T47D (cell line): ENCODE measurements at regions not wholly inside any gene's neighbourhood (a gene's known extent, or its start where the extent isn't known, plus 50 kb on each side); places are given as distances from the start of the nearest gene placed in this dataset.

Source experiments
- DNase-seq, 2 experiments: peaks; one replicate each; pipeline versions ENCODE4 v3.0.0 to v3.0.0-alpha.2; 2011 to 2012; ENCODE audit warnings: low read depth in 1 of 2, low spot score in 1 of 2
- JUND ChIP-seq: IDR thresholded peaks from 2 replicates; pipeline ENCODE4 v1.6.1; 2012; ENCODE audit warnings: low read depth
- in situ Hi-C: cut with HindIII; loops from 2 replicates; pipeline ENCODE4 v1.10.0; 2016; ENCODE audit warnings: low sequenced_read_pairs, low pct_unique_long_range_greater_than_20kb

DNA sequence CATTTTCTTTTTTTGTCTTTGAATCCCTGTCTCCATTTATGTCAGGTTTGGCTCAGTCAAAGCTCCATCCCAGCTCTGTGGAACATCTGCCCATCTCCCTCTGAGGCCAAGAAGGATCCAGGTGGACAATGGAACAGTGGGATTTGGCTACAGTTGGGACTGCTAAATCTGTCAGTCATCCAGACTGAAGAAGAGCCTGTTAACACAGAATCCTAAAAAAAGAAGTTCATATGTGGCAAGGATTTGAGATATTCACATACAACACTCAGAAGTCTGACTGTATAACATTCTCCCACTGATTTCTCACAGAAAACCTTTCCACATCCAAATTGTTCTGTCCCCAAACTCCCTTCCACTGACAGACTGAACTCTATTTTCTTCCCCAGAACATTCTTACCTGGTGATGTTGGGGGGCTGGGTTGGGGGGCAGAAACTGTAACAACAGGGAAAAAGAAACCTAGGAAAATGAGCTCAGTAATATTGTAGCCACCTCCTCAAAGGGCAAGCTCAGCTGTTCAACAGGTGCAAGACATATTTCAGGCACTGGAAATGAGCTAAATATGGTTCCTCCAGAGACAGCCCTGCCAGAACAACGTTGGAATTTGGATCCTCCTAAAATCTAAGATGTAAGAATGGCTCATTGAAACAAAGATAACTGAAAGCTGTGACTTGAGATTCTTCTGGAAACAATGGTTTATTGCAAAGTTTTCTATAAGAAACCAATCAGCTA is 301.5 kb upstream of the CDH5 start:
- in situ Hi-C loops: no loop called here
- no peak for TF ChIP-seq JUND
- no peak for DNase-seq

DNA sequence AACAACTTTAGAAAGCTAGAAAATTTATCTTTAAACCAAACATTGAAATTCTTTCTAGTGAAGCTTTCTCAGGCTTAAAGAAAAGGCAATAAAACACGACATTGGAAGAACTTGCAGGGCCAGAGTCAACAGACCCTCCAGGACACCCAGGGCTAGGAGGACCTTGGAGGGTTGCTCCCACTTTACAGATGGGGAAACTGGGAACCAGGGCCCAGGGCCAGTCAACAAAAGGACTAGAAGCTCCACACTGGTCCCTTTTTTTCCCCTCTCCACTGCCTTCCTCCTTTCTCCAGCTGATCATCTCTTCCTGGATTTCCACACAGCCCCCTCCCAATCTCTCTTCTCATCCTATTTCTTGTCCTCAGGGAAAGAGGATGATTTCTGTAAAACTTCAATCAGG is 307.7 kb upstream of the CDH5 start:
- in situ Hi-C loops: no loop called here
- DNase-seq: no peak
- no peak for TF ChIP-seq JUND

DNA sequence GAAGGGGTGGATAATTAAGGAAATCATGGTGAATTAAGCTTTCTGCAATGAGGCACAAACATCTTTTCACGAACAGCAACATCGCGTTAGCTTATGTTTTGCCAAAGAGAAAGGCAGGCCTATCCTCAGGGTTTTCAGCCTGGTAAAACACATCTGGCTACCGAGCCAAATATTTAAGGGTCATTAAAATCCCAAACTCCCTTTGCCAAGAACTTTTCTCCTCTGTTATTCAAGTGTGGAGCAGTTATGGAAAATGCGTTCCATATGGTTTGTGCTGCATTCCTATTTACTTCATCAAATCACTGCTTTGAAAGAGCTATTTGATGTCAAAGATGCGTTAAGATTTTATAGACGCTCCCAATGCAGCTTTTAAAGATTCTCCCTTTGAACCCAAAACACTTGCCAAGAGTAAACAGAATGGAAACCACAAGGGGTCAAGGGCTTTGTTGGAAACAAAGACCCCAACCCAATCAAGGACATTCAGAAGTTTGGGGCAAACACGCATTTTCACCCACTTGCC is 308.3 kb upstream of the CDH5 start:
- in situ Hi-C loops: no loop called here
- no peak for DNase-seq
- TF ChIP-seq JUND: no peak

DNA sequence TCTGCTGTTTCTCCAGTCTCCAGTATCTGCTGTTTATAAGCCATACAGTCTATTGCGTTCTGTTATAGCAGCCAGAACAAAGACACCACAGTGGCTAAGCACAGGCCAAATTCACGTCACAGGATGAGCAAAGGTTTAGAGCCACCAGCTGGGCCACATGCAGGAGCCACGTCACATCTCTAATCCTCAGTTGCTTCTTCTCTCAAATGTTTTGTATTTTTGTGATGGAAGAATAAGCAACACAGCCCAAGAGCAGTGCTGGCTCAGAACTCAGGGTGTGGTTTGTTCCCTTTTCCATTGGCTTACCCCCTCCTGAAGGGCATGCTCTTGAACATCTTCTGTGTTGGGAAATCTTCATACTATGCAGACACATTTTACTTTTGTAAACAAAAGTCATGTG is 309.4 kb upstream of the CDH5 start:
- TF ChIP-seq JUND: no peak
- DNase-seq: no peak
- in situ Hi-C loops: no loop called here

DNA sequence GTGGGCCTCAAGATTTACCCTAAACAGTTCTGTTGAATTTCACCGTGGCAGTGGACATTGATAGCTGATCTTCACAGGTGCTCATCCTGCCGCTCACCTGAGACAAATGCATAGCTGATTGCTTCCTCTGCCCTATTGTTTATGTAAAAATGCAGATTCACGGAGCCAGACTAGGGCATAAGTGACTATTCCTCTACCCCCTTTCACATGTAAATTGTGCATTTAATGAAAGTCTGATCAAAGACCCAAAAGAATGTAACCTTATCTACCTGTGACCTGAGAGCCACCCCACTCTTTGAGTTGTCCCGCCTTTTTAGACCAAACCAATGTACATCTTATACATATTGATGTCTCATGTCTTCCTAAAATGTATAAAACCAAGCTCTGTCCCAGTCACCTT is 312.4 kb upstream of the CDH5 start:
- no peak for TF ChIP-seq JUND
- in situ Hi-C loops: no loop called here
- DNase-seq: no peak

DNA sequence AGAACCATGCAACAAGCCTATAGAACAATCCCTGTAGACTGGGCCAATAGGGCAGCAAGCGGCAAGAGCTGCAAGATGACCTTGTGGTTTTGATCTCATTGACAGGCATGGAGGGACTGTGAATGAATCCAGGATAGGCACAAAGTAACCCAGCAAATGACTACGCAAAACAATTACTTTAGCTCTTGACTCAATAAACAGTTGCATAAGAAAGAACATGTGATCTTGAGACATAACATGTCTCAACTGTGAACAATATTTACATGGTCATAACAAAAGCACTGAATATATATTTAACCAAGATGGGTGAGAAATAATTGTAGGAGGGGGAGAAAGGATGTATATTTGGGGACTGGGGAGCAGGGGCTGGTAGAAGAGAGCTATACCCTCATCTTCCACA is 313.7 kb upstream of the CDH5 start:
- in situ Hi-C loops: no loop called here
- DNase-seq: no peak
- TF ChIP-seq JUND: no peak

DNA sequence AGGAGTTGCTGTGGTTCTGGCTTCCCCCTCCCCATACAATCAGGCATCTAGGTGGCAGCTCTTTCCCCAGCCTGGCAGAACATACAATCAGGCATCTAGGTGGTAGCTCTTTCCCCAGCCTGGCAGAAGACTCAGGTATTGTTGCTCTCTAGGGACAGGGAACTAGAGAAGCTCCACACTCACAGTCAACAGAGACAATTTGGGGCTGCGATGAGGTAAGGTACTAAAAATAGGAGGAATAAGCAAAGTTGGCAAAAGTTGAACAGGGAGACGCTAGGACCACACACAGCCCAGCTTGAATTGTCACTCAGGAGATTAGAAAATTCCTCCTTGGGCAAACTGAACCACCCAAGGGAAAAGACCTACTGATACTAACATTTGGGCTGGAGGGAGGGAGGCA is 315.5 kb upstream of the CDH5 start:
- DNase-seq: no peak
- no peak for TF ChIP-seq JUND
- in situ Hi-C loops: no loop called here

DNA sequence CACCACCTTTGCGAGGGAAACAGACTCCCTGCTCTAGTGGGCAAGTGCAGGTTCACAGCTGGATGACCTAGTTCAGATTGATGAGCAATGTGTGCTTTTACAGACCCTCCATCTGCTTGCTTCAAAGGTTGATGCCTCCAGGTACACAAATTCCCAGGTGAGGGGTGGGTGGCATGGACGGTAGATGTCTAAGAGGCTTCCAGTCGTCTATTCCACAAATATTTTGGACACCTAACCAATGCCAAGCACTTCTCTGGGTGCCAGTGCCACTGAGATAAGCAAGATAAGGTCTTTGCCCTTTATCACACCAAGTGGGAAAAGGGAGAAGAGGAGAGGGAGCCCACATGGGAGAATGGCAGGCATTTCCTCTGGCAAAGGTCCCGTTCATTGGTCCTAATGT is 316.6 kb upstream of the CDH5 start:
- no peak for TF ChIP-seq JUND
- DNase-seq: no peak
- in situ Hi-C loops: no loop called here

DNA sequence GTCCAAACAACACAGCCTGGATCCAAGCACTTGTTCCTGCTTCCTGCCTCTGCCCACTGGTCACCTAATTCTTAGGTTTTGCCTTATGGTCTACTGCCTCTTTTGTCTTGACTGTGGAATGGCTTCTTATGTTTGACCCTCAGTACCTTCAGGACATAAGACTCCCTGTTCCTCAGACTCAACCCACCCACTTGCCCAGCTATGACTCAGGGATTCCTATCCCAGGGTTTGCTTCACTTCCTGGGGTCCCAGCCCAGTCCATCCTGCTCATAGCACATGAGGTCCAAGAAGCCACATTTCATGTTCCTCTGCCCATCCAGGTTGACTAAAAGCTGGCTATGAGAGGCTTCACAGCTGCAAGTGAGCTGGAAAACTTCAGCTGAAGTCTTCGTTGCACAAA is 320.9 kb upstream of the CDH5 start:
- in situ Hi-C loops: no loop called here
- no peak for TF ChIP-seq JUND

DNA sequence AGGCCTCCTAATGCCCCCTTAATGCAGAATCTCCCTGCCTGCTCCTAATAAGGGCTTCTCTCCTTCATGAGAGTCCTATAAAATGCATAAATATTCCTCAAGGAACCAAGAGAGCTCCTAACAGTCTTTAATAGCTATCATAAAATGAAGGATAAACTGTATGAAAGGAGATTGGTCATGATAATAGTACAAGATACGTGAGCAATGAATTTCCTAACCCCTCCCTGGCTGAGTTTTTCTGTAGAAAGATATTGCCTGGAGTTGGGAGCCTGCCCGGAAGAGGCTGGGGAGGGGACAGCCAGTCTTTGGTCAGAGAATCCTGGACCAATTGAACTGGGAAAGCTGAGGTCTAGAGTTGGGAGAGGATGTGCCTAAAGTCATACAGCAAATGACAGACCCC is 321.9 kb upstream of the CDH5 start:
- TF ChIP-seq JUND: no peak
- in situ Hi-C loops: no loop called here
- DNase-seq: no peak

More for the DNA sequence above, 320.9 kb upstream of the CDH5 start:
- no peak for DNase-seq

DNA sequence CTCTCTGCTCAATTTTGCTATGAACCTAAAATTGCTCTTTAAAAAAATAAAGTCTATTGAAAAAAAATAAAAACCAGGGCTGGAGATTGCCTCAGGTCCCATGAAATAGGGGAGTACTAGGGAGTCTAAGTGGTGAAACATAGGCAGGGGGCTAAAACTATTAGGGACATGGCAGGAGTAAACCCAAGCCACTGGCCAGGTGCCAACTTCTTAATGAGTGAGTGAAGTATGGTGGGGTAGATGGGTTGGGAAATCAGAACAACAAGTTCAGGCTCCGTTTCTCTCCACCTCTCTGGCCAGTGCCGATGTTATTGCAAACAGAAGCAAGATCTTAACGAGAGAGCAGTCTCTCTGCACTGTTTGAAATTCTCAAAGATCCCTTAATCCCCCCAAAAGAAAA is 322.4 kb upstream of the CDH5 start:
- no peak for TF ChIP-seq JUND
- in situ Hi-C loops: no loop called here
- no peak for DNase-seq

DNA sequence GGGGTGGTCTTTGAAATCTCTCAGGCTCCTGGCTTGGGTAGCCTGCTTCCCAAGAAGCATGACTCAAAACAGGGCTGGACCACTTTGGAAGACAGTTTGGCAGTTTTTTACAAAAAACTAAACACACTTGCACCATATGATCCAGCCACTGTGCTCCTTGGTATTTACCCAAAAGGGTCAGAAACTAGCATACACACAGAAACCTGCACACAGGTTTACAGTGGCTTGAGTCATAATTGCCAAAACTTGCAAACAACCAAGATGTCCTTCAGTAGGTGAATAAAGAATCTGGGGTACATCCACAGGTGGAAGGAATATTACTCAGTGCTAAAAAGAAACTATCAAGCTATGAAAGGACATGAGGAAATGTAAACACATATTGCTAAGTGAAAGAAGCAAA is 323.2 kb upstream of the CDH5 start:
- TF ChIP-seq JUND: no peak
- DNase-seq: no peak
- in situ Hi-C loops: no loop called here

DNA sequence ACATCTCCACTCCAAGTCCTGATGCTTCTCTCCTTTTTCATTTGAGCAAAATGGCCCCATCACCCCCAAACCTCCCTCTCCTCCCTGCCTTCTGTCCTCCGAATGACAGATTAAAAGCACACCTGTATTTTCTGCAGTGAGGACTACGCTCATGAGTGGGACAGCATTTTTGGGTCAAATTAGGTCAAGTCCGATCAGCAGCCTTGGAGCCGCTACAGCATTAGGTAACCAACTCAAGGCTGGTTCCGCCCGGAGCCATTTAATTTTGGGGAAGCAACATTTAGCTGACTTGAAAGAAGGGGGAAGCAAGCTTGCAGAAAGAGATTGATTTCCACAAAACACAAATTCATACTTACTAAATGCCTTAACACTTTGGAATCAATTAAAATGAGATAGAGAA is 324.1 kb upstream of the CDH5 start:
- no peak for DNase-seq
- no peak for TF ChIP-seq JUND
- in situ Hi-C loops: no loop called here

DNA sequence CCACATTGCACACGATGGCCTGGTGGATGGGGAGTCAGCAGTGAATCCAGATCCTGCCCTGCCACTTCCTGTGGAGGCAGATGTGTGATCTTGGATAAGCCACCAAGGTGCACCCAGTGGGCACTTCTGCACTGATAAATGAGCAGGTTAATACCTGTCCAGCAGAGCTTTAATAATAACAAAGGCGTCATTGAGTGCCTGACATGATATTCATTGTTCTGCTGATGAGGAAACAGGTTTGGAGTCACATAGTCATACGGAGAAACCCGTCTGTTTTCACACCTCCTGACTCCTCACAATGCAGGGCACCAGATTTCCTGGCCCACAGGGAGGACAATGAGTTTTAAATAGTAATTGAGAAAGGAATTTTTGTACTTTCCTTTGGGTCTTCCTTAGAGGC is 324.6 kb upstream of the CDH5 start:
- DNase-seq: no peak
- in situ Hi-C loops: no loop called here
- TF ChIP-seq JUND: no peak
